Pons (tissue), 1 donor: ENCODE measurements at regions not wholly inside any gene's neighbourhood (a gene's known extent, or its start where the extent isn't known, plus 50 kb on each side); places are given as distances from the start of the nearest gene placed in this dataset.
"Not testable (repeated sequence)": the region's sequence is repeated elsewhere in the genome, so short reads cannot be mapped to it uniquely, and the experiment has no call there.

Source experiments
- DNase-seq: peaks from one replicate; pipeline ENCODE4 v3.0.0-alpha.2; 2016; ENCODE audit warnings: low spot score

GRCh38 chr1:58936973-58937372 is 153.1 kb upstream of the JUN start:
- DNase-seq = no peak

GRCh38 chr1:58939146-58939545 is 155.3 kb upstream of the JUN start:
- no peak for DNase-seq

GRCh38 chr1:58939666-58940370 is 156.0 kb upstream of the JUN start:
- DNase-seq = no peak

- DNase-seq = no peak
Observed at GRCh38 chr1:58941471-58942289, 157.8 kb upstream of the JUN start.

- DNase-seq = no peak
Observed at GRCh38 chr1:58942759-58943191, 158.9 kb upstream of the JUN start.

- DNase-seq = no peak
Observed at GRCh38 chr1:58943776-58944175, 159.9 kb upstream of the JUN start.

GRCh38 chr1:58944439-58944838 is 160.6 kb upstream of the JUN start:
- no peak for DNase-seq

GRCh38 chr1:58946390-58946789 is 162.5 kb upstream of the JUN start:
- no peak for DNase-seq

- no peak for DNase-seq
Observed at GRCh38 chr1:58948671-58949070, 164.8 kb upstream of the JUN start.

- no peak for DNase-seq
Observed at GRCh38 chr1:58949551-58950220, 165.8 kb upstream of the JUN start.

- DNase-seq = no peak
Observed at GRCh38 chr1:58950897-58951296, 167.1 kb upstream of the JUN start.

GRCh38 chr1:58953951-58954350 is 170.1 kb upstream of the JUN start:
- DNase-seq = not testable (repeated sequence)

- not testable (repeated sequence) for DNase-seq
Observed at GRCh38 chr1:58963287-58963686, 179.4 kb upstream of the JUN start.

GRCh38 chr1:58964428-58964827 is 180.6 kb upstream of the JUN start:
- no peak for DNase-seq

GRCh38 chr1:58964880-58965279 is 181.0 kb upstream of the JUN start:
- DNase-seq = no peak

- DNase-seq = no peak
Observed at GRCh38 chr1:58966103-58966916, 182.5 kb upstream of the JUN start.

GRCh38 chr1:58966917-58967740 is 183.3 kb upstream of the JUN start:
- no peak for DNase-seq

GRCh38 chr1:58968360-58968952 is 184.6 kb upstream of the JUN start:
- DNase-seq = peak; percentile 38

- not testable (repeated sequence) for DNase-seq
Observed at GRCh38 chr1:58969176-58969575, 185.3 kb upstream of the JUN start.

- peak; percentile 17 for DNase-seq
Observed at GRCh38 chr1:58971629-58972140, 187.8 kb upstream of the JUN start.
